ENCODE measurements at regions not wholly inside any gene's neighbourhood (a gene's known extent, or its start where the extent isn't known, plus 50 kb on each side); places are given as distances from the start of the nearest gene placed in this dataset.
A peak's percentile ranks its signal among the peaks of the same experiment; 100 is the strongest.

DNA sequence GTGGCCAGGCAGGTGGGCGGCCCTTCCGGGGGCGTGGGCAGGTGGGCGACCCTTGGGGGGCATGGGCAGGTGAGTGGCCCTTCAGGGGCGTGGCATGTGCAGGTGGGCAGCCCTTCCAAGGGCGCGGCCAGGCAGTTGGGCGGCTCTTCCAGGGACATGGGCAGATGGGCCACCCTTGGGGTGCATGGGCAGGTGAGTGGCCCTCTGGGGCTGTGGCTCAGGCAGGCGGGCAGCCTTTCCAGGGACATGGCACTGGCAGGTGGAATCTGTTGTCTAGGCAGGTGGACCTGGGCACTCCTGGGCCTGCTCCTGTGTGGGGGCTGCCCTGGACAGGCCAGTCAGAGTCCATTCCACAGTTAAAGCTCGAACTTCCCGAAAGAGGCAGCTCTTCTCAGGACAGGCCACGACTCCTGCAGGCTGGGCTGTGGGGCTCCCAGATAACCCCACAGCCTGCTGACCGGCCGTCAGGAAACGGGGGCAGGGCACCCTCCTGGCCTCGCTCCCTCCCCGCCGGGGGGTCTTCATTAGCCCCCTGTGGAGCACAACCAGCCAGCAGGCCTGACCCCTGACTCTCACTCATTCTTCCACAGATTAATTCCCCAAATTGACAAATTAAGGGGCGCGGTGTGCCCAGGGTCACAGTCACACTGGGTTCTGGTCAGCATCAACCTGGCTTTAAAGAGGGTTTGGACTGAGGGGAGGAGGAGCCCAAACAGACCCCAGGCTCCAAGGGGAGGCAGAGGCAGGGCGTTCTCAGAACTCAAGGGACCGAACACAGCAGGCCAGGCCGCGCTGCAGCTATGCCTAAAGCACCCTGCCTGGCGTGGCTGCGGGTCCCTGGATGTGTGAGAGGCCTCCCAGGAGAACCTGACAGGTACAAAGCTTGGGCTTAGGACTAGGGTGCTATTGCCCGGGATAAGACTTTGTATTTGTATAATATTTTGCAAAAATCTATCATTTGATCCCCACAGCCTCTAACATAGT lies 130.0 kb downstream of the DLL1 start:
- DNase-seq (ENCODE audit: low read depth) = no peak

DNA sequence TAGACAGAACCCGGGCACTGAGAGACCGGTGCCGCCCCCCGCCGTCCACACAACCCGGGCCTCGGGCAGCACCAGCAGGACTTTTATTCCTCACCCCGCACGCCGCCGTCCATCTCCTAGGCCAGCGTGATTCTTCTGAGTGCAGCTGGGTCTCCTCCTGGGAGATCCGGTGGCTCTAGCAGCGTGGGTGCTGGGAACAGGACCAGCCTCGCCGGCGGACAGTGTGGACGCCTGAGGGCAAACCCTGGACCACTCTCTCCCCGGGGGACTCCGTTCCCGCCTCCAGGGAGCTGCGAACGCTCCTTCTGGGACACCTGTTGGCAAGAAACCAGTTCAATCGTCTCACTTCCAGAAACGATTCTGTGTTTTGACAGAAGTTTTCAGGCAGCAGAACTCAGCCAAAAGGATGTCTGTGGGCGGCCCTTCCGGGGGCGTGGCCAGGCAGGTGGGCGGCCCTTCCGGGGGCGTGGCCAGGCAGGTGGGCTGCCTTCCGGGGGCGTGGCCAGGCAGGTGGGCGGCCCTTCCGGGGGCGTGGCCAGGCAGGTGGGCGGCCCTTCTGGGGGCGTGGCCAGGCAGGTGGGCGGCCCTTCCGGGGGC lies 130.7 kb downstream of the DLL1 start:
- DNase-seq (ENCODE audit: low read depth) = peak; percentile 36

DNA sequence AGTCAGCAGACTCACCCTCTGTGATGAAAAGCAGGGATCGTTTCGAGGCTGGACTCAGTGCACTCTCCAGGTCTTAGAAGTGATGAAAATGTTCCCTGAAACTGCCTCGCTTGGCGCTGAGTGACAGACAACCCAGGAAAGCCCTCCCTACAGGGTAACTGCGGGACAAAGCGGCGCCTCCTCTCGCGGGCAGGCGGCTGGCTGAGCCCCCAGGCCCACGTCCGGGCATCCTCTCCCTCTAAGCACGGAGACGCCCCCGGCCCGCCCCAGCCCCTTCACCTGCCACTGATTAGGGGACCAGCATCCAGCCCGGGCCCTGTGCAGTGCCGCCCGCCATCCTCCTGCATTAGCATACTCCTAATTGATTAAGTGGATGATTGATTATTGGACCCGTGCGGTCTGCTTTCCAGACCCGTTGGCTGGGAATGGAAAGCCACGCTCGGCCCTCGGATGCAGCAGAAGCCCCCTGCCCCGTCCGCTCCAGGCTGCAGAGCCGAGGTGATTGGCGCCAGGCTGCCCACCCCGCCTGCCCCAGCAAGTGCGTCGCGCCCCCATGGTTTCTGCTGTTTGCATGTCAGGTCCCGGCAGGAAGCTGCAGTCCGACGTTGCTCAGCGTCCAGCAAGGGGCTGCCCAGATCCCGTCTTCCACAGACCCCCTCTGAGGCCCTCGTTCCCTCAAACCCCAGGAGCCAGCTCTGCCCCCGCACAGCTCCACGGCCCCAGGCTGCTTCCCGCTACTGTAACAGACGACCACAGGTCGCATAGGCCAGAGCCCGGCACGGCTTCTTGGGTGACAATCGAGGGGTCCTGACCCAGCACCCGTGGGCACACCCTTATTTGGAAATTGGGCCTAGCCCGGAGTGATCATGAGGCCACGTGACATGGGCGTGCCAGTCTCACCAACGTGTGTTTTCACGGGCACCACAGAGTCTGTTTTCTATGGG lies 131.6 kb downstream of the DLL1 start:
- DNase-seq (ENCODE audit: low read depth) = no peak

- DNase-seq (ENCODE audit: low read depth) = no peak
Measured at GRCh38 chr6:170158296-170159021, 132.4 kb downstream of the DLL1 start.

GRCh38 chr6:170157567-170158218 lies 133.2 kb downstream of the DLL1 start:
- DNase-seq (ENCODE audit: low read depth) = no peak

GRCh38 chr6:170156448-170157375 lies 134.2 kb downstream of the DLL1 start:
- DNase-seq (ENCODE audit: low read depth) = no peak

DNA sequence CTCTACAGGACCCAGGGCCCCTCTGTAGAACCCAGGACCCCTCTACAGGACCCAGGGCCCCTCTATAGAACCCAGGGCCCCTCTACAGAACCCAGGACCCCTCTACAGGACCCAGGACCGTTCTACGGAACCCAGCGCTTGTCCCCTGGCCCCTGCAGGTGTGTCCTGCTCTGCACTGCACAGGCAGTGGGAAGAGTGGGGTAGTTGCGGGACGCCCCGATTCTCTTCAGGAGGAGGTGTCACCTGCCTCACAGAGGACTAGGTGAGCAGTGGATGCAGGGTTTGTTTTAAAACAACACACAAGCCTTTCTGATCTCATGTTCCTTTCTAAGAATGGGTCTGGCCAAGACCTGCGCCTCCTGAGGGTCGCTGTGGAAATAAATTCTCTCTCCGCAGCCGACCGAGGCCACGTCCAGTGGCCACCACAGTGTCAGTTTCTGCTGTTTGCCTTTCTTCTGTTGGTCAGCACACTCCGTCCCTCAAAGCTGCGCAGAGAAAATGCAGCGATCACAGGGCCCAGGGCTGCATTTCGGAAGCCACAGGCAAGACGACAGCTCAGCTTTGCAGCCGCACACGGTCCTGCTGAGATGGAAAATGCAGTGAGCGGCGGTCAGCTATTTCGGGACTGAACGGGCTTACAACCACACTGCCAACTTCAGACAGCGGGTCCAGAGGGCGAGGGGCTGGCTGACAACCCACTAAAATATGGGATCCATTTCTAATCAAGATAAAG lies 135.2 kb downstream of the DLL1 start:
- DNase-seq (ENCODE audit: low read depth) = no peak

GRCh38 chr6:170153436-170154319 lies 137.2 kb downstream of the DLL1 start:
- DNase-seq (ENCODE audit: low read depth) = no peak

GRCh38 chr6:170152989-170153388 lies 137.9 kb downstream of the DLL1 start:
- no peak for DNase-seq (ENCODE audit: low read depth)

DNA sequence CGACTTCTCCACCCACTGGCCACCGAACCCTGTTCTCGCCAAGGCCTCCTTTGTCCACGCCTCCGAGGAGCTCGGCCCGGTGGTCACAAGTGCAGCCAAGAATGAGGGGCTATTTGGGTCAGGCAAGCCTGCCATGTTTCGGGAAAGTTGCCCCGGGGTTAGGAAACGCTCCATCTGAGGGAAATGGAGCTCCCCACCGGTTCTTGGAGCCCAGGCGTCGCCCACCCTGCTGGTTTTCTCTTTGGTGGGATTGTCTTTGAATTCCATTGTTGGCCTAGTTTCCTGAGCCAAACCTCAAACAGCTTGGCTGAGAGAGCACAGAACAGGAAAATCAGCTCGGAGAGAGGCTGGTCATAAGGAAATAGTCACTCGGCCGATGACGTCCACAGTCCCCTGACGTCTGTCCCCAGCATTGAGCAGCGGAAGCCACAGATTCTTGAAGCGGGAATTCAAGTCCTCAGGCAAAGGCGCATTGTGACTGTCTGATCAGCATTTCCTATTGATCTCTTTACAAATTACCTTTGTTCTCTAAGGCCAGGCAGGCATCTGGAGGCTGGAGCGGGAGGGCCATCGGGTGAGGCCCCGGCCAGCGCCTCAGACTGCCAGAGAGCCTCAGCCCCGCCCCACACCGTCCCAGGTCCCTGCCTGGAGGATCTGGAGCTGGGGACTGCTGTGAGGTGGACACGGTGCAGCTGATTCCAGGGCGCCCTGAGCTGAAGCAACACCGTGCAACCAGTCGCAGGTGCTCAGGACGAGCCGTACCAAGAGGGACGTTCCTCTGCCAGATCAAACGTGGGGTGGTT lies 138.6 kb downstream of the DLL1 start:
- no peak for DNase-seq (ENCODE audit: low read depth)

DNA sequence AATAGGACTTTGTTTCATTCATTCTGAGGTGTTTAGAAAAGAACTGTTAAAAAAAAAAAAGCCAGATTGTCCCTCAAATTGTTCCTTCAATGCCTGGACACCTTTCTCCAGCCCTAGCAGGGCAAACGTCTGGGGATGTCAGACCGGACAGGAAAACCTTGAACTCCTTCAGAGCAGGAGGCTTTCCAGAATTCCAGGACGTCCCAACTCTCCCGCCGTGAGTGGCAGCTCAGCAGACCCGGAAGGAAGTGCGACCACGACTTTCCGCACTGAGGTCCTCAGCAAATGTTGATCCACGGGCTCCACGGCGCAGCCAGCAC lies 139.1 kb downstream of the DLL1 start:
- no peak for DNase-seq (ENCODE audit: low read depth)

DNA sequence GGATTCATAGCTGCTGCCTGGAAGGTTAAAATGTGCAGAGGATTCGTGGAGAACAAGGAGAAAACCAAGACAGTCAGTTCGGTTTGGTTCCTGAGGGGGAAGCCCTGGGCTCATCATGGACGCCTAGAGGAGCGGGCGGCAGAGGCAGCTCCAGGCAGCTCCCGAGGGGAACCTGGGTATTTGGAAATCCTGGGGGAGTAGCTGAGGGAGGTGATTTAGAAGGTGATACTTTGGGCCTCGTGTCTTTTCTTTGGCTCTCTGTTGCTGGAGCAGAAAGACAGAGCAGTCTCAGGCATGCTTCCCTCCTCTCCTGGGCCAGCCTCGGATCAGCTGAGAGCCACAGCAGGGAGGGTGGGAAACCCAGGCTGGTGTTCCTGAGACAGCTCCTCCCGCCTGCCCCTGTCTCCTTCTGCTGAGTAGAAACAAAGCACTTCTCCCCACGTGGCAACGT lies 139.5 kb downstream of the DLL1 start:
- no peak for DNase-seq (ENCODE audit: low read depth)

DNA sequence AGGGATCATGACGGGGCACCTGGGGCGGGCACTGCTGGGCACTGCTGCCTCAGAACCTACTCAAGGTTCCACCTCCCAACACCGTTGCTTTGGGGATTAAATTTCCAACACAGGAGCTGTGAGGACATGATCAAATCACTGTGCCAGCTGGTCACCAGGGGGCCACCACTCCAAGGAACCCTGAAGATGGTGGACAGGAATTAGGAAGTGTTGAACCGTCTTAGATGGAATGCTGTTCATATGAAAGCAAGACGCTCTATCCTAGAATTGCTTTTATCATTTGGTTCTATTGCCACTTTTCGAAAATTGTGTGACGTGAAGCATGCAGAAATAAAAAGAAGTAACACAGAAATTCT lies 140.3 kb downstream of the DLL1 start:
- DNase-seq (ENCODE audit: low read depth) = no peak

DNA sequence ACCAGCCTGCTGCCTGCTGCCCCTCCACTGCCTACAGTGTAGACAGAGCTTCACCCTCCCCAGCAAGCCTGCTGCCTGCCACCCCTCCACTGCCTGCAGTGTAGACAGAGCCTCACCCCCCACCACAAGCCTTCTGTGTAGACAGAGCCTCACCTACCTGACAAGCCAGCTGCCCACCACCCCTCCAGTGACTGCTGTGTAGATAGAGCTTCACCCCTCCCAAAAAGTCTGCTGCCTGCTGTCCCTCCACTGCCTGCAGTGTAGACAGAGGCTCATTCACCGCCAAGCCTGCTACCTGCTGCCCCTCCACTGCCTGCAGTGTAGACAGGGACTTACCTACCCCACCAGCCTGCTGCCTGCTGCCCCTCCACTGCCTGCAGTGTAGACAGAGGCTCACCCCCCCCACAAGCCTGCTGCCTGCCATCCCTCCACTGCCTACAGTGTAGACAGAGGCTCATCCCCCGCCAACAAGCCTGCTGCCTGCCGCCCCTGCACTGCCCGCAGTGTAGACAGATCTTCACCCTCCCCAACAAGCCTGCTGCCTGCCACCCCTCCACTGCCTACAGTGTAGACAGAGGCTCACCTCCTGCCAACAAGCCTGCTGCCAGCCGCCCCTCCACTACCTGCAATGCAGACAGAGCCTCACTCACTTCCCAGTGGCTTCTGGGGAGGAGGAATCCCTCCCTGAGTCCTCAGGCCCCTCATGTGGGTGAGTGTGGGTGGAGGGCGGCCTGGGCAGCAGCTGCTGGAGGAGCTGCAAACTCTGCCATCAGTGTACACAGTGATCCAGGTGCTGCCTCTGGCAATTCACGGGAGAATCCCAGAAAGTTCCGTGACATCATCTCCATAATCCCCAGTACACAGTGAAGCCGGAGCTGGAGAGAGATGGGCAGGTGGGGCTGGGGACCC lies 140.9 kb downstream of the DLL1 start:
- no peak for DNase-seq (ENCODE audit: low read depth)

DNA sequence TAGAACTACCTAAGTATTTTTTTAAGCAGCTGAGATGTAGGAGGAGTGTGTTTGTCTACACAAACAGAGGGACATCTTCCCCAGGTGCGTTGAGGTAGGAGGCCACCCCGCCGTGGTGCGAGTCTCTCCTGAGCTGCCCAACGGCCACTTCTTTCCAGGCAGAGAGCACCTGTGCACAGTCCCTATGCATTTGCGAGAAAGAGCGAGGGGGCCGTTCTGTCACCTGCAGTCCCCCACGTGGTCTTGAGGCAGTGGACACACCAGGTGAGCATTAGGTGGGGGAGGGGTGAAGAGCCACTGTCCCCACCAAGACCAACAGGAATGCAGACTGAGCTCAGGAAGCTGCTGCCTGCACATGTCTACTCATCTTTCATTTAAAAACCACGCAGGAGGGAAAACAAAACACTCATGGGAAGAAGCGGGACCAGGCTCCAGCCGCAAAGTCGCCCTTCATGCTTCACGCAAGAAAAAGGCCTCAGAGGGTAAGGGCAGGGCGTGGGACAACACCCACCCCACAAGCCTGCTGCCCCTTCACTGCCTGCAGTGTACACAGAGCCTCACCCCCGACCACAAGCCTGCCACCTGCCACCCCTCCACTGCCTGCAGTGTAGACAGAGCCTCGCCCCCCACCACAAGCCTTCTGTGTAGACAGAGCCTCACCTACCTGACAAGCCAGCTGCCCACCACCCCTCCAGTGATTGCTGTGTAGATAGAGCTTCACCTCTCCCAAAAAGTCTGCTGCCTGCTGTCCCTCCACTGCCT lies 142.0 kb downstream of the DLL1 start:
- DNase-seq (ENCODE audit: low read depth) = no peak
